ENCODE measurements at regions not wholly inside any gene's neighbourhood (a gene's known extent, or its start where the extent isn't known, plus 50 kb on each side); places are given as distances from the start of the nearest gene placed in this dataset.
"Not testable (repeated sequence)": the region's sequence is repeated elsewhere in the genome, so short reads cannot be mapped to it uniquely, and the experiment has no call there.

DNA sequence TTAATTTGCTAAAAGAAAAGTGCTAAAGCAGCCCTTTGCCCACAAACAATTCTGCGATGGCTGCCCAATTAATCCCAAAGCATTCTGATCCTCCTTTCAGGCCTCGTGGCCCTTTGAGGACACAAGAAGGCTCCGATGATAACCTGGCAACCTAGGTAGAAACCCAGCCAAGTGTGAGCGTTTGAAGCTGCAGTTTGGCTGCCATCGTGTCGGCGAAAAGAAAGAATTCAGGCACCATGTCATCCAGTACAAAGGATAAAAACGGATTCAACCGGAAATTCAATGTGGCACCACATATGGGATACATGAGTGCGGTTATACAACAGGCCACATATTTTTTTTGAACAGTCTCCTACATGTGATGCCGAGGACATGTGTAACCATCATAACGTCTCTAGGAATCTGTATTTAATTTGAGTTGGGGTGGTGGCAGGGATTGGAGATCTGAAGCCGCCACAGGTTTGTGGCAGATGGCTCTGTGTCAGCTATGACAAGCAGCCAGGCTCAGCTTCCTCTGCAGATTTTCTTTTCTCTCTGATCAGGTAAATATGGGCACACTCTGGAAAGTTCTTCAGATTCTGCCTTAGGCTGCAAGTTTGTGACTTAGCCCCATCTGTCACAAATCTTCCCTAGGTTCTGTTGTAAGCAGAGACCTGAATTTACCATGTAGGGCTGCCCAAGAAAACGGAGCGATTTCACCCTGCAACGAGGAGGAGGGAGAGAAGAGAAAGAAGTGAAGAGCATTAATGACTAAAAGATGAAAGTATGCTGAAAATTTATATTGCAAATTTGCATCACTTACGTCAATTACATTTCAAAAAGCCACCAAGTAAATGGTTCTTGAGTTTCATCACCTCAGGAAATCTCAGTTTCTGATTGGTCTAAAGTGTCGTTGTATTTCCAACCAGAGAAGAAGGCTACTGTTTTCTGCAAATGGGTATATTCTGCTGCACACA is 573.2 kb downstream of the ZEB2 start:
- DNase-seq: no peak

GRCh38 chr2:143942486-143942885 is 577.4 kb downstream of the ZEB2 start:
- no peak for DNase-seq

- no peak for DNase-seq
Measured at GRCh38 chr2:143940720-143941119, 579.2 kb downstream of the ZEB2 start.

DNA sequence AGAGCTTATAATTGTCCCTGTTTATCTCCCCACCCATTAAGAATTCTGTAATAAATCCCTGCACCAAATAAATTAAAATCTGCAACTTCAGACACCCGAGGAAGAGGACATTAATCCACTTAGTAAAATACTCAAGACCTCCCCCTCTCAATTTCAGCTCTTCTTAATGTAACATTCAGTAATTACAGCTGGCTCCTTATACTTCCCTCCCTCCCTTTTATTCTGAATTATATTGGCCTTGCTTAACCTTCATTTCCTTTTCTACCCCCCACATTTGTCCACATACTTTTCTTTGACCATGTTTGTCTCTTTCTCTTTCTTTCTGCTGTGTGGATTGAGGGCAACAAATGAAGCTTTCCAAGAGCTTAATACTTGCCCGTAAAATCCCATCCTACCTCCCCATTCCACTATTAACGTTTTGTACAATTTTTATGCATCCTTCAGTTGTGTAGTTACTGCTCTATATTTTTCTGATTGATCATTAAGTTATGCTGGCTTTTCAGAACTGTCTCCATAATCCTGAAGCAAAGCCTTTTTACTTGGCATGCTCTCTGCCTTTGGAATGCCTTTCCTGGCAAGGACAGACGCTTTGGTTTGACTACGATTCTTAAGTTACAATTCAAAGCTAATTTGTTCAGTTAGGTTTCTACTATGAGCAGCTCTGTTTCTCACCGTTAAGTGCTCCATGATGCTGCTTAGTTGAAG is 580.1 kb downstream of the ZEB2 start:
- no peak for DNase-seq

DNA sequence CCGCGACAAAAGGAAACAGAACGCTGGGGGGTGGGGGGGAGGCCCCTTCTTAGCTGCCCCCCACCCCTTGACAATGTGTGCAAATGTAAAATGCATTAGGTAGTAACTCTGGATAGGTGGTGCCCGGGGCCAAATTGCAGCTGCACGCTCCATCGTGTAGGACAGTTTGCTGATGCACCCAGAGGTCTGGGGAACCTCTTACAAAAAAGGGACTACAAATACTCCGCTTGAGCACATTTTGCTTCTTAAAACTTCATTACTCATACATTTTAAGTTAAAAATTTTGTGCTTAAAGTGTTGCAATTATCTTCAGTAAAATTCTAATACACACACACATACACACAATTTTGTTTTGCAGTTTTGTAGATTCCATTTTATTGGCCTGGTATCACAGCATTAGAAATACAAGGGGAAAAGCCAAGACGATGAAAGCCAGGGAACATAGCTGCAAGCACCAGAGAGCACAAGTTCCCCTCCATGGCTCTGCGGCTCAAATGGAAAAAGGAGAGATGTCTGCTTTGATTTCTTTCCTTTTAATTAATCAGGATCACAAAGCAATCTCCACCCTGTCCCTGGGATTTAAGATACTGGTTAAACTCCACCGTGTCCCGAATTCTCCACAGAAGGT is 582.1 kb downstream of the ZEB2 start:
- DNase-seq: no peak

GRCh38 chr2:143936848-143937722 is 582.8 kb downstream of the ZEB2 start:
- DNase-seq: no peak

- DNase-seq: no peak
Measured at GRCh38 chr2:143936538-143936847, 583.4 kb downstream of the ZEB2 start.

DNA sequence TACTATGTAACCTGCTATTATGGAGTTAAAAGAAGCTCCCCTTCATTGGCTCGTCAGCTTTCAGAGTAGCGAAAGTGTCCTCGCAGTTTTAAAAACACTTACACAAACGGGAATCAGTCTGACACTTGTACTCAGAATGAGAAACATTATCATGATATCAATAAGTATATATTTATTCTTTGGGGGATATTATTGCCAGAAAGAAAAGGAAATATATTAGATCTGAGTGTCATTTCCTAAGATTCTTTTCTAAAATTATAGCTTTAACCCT is 584.5 kb downstream of the ZEB2 start:
- DNase-seq: no peak

DNA sequence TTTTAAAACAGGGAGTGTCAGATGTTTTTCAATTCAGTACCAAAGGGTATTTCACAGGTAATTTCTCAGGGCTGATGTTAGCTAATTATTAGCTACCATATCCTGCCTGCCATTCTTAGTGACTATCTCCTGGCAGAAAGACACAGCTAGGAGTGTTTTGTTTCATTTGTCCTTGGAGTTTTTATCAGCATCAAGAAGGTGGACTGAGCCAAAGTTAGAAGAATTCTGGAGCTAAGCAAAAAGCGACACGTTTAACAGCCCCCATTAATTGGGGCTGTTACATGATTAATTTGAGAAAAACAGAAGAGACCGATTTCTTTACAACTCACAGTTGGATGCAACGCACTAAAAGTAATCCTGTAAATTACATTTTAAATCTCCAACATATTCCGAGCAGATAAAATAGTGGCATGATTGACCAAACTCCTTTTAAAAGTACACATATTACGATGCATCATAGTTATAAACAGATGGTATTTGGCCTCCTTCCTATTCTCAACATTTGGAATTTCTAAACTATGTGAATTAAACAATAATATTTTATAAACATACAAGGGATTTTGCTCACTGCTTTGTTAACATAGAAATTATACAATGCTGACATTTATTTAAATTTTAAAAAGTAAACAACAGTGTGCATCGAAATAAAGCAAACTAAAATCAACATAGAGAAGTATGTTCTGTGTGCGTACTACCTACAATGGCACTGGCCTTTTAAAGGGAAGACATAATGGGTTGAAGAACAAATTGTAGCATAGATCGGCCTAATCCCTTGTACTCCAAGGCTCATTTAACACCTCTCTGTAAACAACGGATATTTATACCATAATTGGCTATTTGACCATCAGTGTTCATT is 585.1 kb downstream of the ZEB2 start:
- DNase-seq: no peak

- no peak for DNase-seq
Measured at GRCh38 chr2:143933946-143934569, 585.9 kb downstream of the ZEB2 start.

GRCh38 chr2:143930891-143931290 is 589.0 kb downstream of the ZEB2 start:
- DNase-seq: no peak

DNA sequence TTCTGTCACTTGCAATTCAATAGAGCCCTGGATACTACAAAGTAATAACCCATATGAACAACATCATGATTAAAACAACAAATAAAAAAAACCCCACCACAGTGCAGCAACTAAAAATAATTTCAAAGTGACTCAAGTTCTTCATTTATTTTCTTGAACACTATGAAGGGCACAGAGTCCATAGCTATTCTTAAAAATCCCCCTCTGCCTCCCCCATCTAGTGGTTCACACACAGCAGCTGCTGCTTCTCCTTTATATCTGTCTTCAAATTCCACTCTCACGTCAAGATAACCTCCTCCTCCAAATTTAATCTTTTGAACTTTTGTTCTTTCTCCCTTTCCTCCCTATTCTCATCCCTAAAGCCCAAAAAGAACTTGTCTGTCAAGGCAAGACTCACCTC is 591.3 kb downstream of the ZEB2 start:
- DNase-seq: no peak

DNA sequence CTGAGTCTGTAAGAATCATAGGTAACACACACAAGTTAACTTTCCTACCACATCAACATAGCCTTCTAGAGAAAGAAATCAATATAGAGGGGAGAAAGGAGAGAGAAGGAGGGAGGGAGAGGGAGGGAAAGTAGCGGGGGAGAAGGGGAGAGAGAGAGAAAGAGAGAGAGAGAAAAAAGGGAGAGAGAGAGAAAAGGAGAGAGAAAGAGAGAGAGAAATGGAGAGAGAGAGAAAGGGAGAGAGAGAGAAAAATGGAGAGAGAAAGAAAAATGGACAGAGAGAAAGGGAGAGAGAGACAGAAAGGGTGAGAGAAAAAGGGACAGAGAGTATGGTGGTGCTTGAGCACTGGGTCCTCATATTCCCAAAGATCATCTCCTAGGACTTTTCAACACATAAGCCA is 591.7 kb downstream of the ZEB2 start:
- DNase-seq: no peak

- no peak for DNase-seq
Measured at GRCh38 chr2:143926736-143927135, 593.2 kb downstream of the ZEB2 start.

DNA sequence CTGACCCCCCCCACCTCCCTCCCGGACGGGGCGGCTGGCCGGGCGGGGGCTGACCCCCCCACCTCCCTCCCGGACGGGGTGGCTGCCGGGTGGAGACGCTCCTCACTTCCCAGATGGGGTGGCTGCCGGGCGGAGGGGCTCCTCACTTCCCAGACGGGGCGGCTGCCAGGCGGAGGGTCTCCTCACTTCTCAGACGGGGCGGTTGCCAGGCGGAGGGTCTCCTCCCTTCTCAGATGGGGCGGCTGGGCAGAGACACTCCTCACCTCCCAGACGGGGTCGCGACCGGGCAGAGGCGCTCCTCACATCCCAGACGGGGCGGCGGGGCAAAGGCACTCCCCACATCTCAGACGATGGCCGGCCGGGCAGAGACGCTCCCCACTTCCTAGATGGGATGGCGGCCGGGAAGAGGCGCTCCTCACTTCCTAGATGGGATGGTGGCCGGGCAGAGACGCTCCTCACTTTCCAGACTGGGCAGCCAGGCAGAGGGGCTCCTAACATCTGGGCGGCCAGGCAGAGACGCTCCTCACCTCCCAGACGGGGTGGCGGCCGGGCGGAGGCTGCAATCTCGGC is 597.6 kb downstream of the ZEB2 start:
- DNase-seq: not testable (repeated sequence)

- no peak for DNase-seq
Measured at GRCh38 chr2:143918465-143918989, 601.4 kb downstream of the ZEB2 start.

- no peak for DNase-seq
Measured at GRCh38 chr2:143916781-143917180, 603.1 kb downstream of the ZEB2 start.

GRCh38 chr2:143909577-143910353 is 610.2 kb downstream of the ZEB2 start:
- DNase-seq: no peak

DNA sequence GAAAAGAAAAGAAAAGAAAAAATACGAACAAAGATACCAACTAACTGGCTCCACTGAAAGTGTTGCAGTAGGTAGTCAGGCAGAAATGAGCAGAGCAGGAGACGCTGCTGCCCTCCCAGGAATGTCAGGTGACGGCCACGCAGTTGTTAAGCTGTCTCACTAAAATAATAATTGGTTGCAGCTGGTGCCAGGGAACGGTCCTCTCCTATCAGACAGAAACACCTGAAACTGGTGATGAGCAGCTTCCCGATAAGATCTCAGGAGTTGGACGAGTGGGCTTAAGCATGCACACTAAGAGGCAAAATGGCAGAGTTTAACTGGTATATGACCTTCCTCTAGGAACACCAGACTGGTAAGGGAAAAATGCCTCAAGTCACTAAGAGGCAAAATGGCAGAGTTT is 611.1 kb downstream of the ZEB2 start:
- DNase-seq: no peak

DNA sequence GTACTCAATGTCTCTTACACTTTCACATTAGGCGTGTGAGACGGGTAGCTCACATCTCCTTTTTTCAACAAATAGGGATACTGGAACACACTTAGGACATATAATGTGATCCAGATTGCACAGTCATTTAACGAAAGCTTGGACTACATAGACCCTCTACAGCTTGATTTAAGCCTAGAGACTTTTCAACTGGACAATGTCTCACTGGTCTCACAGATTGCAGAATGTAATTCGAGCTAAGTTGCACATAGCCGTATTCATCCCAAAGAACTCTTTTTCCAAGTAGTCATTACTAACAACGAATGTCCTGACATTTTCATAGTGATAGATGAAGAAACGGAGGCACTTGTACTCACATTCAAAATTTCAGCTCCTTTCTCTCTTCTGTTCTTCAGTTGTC is 612.1 kb downstream of the ZEB2 start:
- DNase-seq: no peak
